Aorta (tissue), 5 donors: ENCODE measurements at regions not wholly inside any gene's neighbourhood (a gene's known extent, or its start where the extent isn't known, plus 50 kb on each side); places are given as distances from the start of the nearest gene placed in this dataset.

Experiments
- ATAC-seq: fragments of 200-7000 bp; cut with Tn5 transposase; one replicate; pipeline ENCODE4 v1.9.1; 2022; ENCODE audit warnings: moderate library complexity; ENCODE audit not compliant: low FRiP score
- DNase-seq, 2 donors: peaks; one replicate each; pipeline ENCODE4 v3.0.0-alpha.2; 2020
- H3K27ac ChIP-seq, 2 donors: one replicate each; pipeline ENCODE4 v1.5.1; 2013; ENCODE audit warnings: low read length in 2 of 2, mild to moderate bottlenecking in 2 of 2, moderate library complexity in 2 of 2, control low read depth in 1 of 2, inconsistent platforms in 1 of 2, low read depth in 1 of 2
- H3K27me3 ChIP-seq, 2 donors: one replicate each; pipeline ENCODE4 v1.6.1; 2013; ENCODE audit warnings: control low read depth in 1 of 2, low read length in 1 of 2, mild to moderate bottlenecking in 1 of 2, moderate library complexity in 1 of 2; ENCODE audit not compliant: insufficient read depth in 2 of 2, control insufficient read depth in 1 of 2
- H3K36me3 ChIP-seq, 2 donors: one replicate each; pipeline ENCODE4 v1.6.1; 2013; ENCODE audit warnings: control low read depth in 1 of 2, low read length in 1 of 2, mild to moderate bottlenecking in 1 of 2; ENCODE audit not compliant: insufficient read depth in 2 of 2, control insufficient read depth in 1 of 2
- H3K4me1 ChIP-seq, 2 donors: one replicate each; pipeline ENCODE4 v1.6.1; 2013; ENCODE audit warnings: low read length in 2 of 2, control low read depth in 1 of 2, mild to moderate bottlenecking in 1 of 2, moderate library complexity in 1 of 2; ENCODE audit not compliant: insufficient read depth in 2 of 2, control insufficient read depth in 1 of 2
- H3K4me3 ChIP-seq, 2 donors: one replicate each; pipeline ENCODE4 v1.5.1; 2013; ENCODE audit warnings: low read length in 2 of 2, control low read depth in 1 of 2, mild to moderate bottlenecking in 1 of 2
- H3K9me3 ChIP-seq: one replicate; pipeline ENCODE4 v1.6.1; 2013; ENCODE audit warnings: mild to moderate bottlenecking, low read length; ENCODE audit not compliant: control insufficient read depth
- WGBS, 2 donors: extraction: QIAGEN DNeasy Blood & Tissue Kit; methylation state at CpG; one replicate each; pipeline ENCODE4 v1.1.7; 2013; 5-methylcytosine and 5-hydroxymethylcytosine counted together
- intact Hi-C, 2 donors: fragments of 100-400 bp; cut with DNase I; formaldehyde crosslinking; loops; one replicate each; pipeline versions ENCODE4 v1.14.2 to v1.15.0; 2022
- donor health status: healthy with polysubstance abuse.
- donor health status: Bipolar disorder and iron deficiency.
- donor health status: DM: no; HTN: no; CAD: no.
- donor health status: DM: no; HTN: no; CAD: no.
- donor health status: DM: yes; HTN: yes; CAD: no.

DNA sequence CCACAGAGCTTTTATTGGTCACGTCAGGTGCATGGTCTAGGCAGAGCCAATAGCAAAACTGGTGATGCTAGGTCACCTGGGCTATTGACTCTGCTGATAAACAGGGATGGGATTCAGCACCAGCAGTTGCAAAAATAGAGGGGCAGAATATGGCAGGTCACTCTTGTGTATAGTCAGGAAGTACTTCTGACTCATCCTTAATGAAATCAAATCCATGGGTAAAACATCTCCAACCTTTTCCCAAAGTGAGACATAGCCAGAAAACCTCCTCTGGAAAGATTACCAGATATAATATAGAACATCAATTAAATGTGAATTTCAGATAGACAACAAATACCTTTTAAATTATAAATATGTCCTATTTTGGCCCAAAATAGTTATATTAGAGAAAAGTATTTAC is 383.2 kb downstream of the METTL15 start:
- intact Hi-C loops, result no loop called here
- DNase-seq, result no peak
- H3K27ac ChIP-seq, result no peak overlapping the region
- no peak for ATAC-seq
- no peaks in the 10 kb centered on the region for H3K36me3 ChIP-seq
- no peaks in the 10 kb centered on the region for H3K27me3 ChIP-seq
- no peaks in the 10 kb centered on the region for H3K4me1 ChIP-seq
- 95 to 96% methylated on average over 1 of the region's 1 CpG for WGBS, 2 donors
- H3K4me3 ChIP-seq, result no peak overlapping the region
- no peaks in the 10 kb centered on the region for H3K9me3 ChIP-seq

DNA sequence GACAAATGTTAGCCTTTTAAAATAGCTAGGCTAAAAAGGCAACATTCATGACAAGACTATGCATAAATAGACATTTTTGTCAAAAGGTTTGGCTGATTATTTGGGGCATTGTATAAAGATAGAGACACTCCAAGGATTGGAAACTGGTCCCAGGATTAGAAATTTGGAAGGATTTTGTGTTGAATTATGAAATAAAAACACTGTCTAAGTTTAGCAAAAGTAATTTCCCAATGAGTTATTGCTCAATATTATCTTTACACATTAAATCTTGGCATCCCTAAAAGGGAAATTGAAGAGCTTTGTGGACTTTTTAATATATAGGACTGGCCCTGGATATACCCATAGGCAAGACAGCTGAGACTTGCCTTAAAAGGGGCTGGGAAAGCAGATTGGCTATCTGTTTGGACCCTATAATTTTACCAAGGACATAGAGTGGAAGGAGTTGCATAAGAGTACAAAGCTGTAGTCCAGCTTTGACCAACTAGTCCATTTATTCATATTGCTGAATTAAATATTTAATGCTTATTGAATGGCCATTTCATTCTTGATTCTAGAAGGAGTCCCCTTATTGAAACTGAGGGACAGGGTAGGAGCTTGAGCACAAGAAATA is 382.7 kb downstream of the METTL15 start:
- H3K27me3 ChIP-seq, result no peaks in the 10 kb centered on the region
- DNase-seq, result no peak
- intact Hi-C loops, result no loop called here
- H3K4me1 ChIP-seq, result no peaks in the 10 kb centered on the region
- ATAC-seq, result peak; percentile 52
- H3K27ac ChIP-seq, result no peak overlapping the region
- H3K9me3 ChIP-seq, result no peaks in the 10 kb centered on the region
- no peaks in the 10 kb centered on the region for H3K36me3 ChIP-seq
- H3K4me3 ChIP-seq, result no peak overlapping the region

DNA sequence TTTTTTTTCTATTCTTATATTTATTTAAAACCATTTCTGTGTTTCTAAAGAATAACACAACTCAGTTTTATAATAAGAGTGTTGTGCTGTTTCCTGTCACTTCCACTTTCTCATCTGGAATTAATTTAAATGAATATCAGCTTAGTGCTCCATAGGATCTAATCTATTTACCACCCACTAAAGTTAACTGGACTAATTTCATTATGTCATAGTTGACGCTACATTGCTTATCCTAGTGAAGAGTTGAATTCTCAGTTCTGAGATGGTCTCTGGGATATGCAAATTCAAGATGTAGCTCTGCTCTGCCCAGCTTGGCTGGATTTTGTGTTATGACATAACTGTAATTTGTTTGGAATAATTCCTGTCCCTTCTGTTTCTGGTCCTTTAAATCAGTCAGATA is 380.1 kb downstream of the METTL15 start:
- Histone ChIP-seq H3K36me3 (no peaks in the 10 kb centered on the region), H3K9me3 (no peaks in the 10 kb centered on the region), H3K27ac (no peak overlapping the region), H3K4me1 (no peaks in the 10 kb centered on the region), H3K4me3 (no peak overlapping the region), H3K27me3 (no peaks in the 10 kb centered on the region)
- ATAC-seq, result no peak
- no peak for DNase-seq
- 0 to 48% methylated on average over 1 of the region's 1 CpG for WGBS, 2 donors
- intact Hi-C loops, result no loop called here

DNA sequence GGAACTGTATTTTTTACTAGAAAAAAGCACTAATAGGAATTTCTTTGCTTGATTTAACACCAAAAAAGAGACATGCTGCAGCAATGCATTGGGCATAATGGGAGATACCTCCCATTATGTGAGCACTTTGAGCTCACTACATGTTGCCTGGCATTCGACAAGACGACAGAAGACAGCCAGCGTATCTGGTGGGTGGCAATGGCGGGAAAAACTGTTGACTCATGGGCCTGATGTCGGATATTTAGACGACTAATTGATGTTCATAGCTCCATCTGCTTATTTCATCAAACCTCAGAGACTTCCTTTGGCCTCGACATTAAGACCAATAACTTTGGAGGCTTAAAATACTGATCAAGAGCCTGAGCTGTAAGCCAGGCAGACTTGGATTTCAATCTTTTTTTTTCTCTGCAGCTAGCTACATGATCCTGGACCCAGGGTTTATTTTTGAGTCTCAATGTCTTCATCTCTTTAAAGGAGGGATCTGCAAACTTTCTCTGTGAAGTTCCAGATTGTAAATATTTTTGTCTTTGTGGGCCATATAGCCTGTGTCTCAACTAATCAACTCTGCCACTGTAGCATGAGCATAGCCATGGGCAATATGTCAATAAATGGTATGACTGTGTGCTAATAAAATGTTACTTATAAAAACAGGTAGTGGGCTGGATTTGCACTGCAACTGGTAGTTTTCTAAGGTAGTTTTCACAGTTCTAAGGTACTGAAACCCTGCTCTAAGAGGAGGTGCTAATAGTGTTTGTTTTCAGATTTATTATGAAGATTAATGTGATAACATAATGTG is 375.1 kb downstream of the METTL15 start:
- Histone ChIP-seq H3K4me1 (no peaks in the 10 kb centered on the region), H3K36me3 (no peaks in the 10 kb centered on the region), H3K27ac (no peak overlapping the region), H3K4me3 (no peak overlapping the region), H3K27me3 (no peaks in the 10 kb centered on the region), H3K9me3 (no peaks in the 10 kb centered on the region)
- intact Hi-C loops, result no loop called here
- ATAC-seq, result no peak
- DNase-seq, result no peak
- WGBS, 2 donors, result 85 to 87% methylated on average over 7 of the region's 7 CpGs

DNA sequence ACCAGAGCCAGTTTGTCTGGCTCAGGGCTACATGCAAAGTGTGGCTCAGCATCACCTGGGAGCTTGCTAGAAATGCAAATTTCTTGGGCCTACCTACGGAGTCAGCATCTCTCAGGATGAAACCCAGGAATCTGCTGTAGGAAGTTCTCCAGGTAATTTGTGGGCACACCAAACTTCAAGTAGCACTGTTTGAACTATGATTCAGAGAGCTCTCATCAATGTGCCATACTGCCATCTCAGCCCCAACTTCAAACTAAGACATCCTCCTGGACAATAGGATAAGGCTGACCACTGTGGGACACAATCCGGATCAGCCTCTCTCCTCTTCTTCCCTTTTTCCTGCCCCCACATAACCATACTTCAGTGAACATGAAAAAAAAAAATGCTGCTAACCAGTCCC is 374.5 kb downstream of the METTL15 start:
- H3K36me3 ChIP-seq, result no peaks in the 10 kb centered on the region
- H3K9me3 ChIP-seq, result no peaks in the 10 kb centered on the region
- no peak for DNase-seq
- 96 to 98% methylated on average over 2 of the region's 2 CpGs for WGBS, 2 donors
- ATAC-seq, result no peak
- H3K27me3 ChIP-seq, result no peaks in the 10 kb centered on the region
- H3K4me1 ChIP-seq, result no peaks in the 10 kb centered on the region
- H3K4me3 ChIP-seq, result no peak overlapping the region
- no peak overlapping the region for H3K27ac ChIP-seq
- intact Hi-C loops, result no loop called here

DNA sequence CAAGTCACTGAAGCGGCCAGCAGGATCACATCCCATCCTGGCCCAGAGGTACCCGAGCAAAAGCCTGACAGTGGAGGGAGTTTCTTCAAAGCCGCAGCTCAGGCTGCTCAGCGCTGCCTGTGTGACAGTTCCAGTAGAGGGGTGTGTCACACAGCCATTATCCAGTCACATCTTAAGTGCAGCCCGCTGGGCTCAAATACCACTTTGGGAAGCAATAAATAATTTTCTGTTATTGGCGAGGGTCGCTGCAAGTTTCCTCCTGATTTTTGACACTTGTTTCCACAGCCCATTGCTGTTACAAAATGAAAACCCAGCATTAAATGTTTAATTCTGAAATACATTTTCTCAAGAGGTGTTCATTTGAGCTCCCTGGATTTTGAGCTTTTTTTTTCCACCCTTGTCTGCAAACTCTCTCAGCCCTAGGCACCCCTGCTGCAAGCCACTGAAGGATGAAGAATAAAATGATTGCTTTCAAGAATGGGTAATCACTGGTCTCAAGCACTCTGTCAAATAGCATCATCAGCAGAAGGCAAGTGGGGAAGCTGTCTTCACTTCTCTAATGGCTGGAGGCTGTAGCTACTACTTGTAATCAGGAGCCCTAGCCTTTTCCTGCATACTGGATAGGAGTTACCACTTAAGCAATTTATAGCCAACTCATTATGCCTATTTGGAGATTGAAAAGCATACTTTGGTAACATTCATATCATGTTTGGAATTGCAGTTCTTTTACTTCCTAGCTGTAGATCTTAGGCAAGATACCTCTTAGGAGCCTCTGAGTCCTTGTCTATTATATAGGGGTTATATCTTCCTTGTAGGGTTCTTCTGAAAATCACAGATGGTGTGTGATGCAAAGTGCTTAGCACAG is 373.7 kb downstream of the METTL15 start:
- WGBS, 2 donors, result 67 to 80% methylated on average over 7 of the region's 7 CpGs

DNA sequence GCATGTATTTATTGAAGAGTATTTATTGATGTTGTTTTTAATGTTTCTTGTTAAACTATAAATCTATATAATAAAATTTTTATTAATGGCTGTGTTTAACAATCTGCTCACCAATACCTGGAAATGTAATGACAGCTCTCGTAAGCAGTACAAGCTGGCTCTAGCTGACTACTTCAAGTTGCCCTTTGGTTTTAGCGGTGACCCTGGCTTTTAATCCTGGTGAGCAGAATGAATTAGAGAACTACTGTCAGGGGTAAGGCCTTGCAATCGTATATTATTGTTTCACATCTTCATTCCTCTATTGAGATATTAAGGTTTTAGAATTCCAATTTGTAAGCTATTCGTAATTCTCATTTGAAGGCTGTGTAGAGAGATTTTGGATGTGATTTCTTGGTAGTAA is 372.2 kb downstream of the METTL15 start:
- 92 to 95% methylated on average over 4 of the region's 4 CpGs for WGBS, 2 donors
- no peaks in the 10 kb centered on the region for H3K36me3 ChIP-seq
- no peak for ATAC-seq

More for the DNA sequence above, 373.7 kb downstream of the METTL15 start:
- intact Hi-C loops, result no loop called here
- DNase-seq (no peak), ATAC-seq (no peak)
- Histone ChIP-seq H3K4me1 (no peaks in the 10 kb centered on the region), H3K27ac (no peak overlapping the region), H3K36me3 (no peaks in the 10 kb centered on the region), H3K4me3 (no peak overlapping the region), H3K9me3 (no peaks in the 10 kb centered on the region), H3K27me3 (no peaks in the 10 kb centered on the region)

DNA sequence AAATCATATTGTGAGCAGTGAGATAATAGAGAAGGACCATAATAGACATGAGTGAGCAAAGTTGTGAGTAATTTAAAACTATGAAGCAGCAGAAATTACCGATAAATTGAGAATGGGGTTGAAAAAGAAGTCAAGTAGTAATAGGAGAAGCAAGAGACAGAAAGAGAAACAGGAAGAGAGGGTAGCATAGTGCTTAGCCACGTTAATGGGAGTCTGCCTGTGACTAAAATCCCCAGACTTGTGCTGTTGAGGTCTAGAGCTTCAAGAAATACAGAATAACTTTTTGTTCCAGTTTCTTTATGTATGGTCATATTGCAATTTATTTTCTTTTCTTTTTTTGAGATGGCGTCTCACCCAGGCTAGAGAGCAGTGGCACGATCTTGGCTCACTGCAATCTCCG is 368.7 kb downstream of the METTL15 start:
- no peak overlapping the region for H3K4me3 ChIP-seq
- DNase-seq, result no peak
- no peak overlapping the region for H3K27ac ChIP-seq
- H3K9me3 ChIP-seq, result no peaks in the 10 kb centered on the region
- ATAC-seq, result no peak
- H3K4me1 ChIP-seq, result no peaks in the 10 kb centered on the region
- no peaks in the 10 kb centered on the region for H3K27me3 ChIP-seq
- no peaks in the 10 kb centered on the region for H3K36me3 ChIP-seq
- 81 to 87% methylated on average over 5 of the region's 5 CpGs for WGBS, 2 donors
- intact Hi-C loops, result no loop called here

More for the DNA sequence above, 372.2 kb downstream of the METTL15 start:
- Histone ChIP-seq H3K27ac (no peak overlapping the region), H3K9me3 (no peaks in the 10 kb centered on the region), H3K4me1 (no peaks in the 10 kb centered on the region), H3K4me3 (no peak overlapping the region), H3K27me3 (no peaks in the 10 kb centered on the region)
- intact Hi-C loops, result no loop called here
- no peak for DNase-seq
